Germinal center (tissue), 1 donor: ENCODE measurements at regions not wholly inside any gene's neighbourhood (a gene's known extent, or its start where the extent isn't known, plus 50 kb on each side); places are given as distances from the start of the nearest gene placed in this dataset.
"Not testable (repeated sequence)": the region's sequence is repeated elsewhere in the genome, so short reads cannot be mapped to it uniquely, and the experiment has no call there.

Source experiments
- DNase-seq: peaks from one replicate; pipeline ENCODE4 v3.0.0; 2012; ENCODE audit warnings: mixed read lengths, low spot score

DNA sequence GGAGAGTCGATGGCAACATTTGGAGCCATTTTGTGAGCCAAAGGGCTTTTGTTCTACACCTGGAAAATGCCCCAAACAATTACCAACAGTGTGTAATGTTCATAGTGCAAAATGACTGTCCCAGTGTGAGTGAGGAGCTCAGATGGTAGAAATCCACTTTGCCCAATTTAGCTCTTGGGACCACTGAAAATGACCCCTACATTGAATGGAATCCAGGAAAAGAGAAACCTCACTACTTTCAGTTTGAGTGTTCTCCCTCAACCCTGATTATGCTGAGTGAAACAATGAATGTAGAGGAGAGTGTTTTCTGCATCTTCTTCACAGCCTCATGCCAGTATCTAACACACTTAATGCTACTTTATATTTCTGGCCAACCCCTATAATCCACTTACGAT, 84.9 kb upstream of the NRN1 start:
- no peak for DNase-seq

DNA sequence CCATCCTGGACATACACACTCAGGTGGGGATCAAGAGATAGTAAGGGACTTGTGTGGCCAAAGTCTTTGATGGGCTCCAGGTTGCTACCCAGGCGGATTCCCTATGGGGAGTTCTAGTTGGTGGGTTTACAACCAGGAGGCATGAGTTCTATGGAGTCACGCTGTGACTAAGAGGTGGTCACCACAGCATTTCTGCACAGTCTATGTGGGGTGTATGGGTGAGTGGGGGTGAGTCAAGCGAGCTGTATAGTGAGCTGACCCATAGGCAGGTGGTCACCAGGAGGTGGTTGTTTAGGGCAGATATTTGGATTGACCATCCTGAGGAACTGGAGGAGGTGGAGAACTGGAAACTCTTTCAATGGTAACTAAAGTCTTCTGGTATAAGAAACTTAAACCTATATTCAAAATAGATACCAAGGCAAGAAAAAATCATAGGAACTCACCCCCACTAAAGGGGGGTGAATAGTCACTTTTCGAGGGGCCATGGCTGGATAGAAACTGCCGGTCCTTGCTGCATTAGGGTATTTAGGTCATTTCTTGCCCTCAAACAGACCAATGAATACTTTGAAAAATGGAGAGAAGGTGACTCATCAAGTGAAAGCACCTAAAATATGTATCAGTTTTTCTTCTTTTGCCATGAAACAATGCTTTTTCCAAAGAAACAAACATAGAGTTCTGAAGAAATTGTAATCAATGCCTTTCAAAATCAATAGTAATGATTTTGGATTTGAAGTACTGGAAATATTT, 84.3 kb upstream of the NRN1 start:
- no peak for DNase-seq

- DNase-seq, result no peak
These were observed 79.4 kb upstream of the NRN1 start for GRCh38 chr6:6085928-6086668.

DNA sequence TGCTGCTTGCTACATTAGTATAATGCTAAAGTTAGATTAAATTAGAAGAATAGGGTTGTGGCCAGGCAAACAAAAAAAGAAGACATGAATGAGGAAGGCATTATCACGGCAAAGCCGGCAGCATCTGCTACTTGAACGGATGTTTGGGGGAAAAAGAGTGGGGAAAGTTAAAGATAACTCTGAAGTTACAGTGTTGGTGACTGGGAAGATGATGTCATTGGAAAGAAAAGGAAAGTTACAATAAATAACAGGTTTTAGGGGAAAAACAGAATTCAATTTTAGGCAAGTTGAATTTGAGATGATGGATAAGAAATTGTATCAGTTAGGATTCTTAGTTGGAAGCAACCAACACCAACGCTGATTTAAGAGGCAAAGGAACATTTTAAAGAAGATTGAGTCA, 74.2 kb upstream of the NRN1 start:
- no peak for DNase-seq

DNA sequence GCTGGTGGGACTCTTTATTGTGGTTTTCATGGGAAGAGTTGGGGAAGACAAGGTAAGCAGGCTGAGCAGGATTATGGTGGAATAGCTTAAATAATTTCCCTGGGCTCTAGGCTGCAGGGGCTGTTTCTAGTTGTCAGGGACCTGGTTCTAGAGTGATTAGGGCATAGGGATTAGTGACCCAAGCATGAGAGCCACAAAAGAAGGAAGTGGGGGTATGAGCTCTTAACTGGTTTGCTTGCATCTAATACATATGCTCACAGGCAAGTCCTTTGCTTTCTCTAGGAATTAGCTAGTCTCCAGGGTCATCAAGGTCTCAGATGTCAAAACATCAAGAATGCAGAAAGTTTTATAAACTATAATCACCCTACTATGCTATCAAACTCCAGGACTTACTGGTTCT, 67.5 kb upstream of the NRN1 start:
- DNase-seq, result no peak

DNA sequence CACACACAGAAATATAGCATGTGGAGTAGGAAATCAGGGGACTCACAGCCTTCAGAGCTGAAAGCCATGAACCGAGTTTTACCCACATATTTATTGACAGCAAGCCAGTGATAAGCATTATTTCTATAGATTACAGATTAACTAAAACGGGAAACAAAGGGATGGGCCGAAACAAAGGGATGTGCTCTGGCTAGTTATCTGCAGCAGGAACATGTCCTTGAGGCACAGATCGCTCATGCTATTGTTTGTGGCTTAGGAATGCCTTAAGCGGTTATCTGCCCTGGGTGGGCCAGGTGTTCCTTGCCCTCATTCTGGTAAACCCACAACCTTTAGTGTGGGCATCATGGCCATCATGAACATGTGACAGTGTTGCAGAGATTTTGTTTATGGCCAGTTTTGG, 61.4 kb upstream of the NRN1 start:
- not testable (repeated sequence) for DNase-seq

DNA sequence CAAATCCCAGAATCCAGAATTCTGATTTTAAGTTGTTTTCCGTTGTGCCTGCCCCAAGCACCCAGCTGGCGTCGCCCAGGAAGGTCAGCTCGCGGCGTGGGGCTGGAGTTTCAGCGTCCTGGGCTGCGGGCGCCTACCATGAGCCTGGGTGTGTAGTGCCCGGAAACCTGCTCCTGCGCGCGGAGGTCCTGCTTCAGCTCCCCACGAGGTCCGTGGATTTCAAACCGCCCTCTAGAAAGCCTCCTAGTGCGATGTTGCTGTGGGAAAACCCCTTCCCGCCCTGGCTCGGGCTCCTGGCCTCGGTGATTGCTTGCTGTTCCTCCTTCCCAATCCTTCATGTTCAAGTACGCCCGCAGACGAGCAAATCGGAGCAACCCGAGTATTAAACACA, 51.3 kb upstream of the NRN1 start:
- no peak for DNase-seq

DNA sequence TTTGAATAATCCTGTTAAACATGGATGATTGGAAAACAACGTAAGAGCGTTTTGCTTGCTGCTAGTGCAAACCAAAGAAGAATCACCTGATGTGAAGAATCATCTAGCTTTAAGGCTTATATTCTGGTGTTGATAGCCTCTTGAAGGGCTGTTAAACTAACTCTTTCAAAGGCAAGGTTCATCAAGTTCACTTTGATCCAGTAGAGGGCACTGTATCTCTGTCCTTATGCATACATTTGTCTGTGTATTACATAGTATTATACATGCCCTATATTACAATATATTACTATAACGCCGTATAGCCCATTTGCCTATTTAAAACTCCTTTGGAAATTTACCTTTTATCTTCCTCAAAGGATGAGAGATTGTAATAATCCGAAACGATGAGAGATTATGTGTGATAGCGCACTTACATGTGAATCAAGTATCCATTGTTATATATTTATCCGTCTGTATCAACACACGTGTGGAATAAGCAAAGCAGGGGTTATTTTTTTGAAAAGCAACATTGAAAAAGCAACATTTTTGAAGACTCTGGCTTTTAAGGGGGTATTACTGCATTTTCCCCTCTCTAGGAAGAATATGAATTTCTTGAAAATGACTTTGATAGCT, 50.8 kb upstream of the NRN1 start:
- DNase-seq, result peak; percentile 42
